PC-3 (cell line): ENCODE measurements at regions not wholly inside any gene's neighbourhood (a gene's known extent, or its start where the extent isn't known, plus 50 kb on each side); places are given as distances from the start of the nearest gene placed in this dataset.
"Not testable (repeated sequence)": the region's sequence is repeated elsewhere in the genome, so short reads cannot be mapped to it uniquely, and the experiment has no call there.

Experiments
- ATAC-seq: fragments of 200-7000 bp; cut with Tn5 transposase; 2 replicates; pipeline ENCODE4 v1.9.1; 2020; ENCODE audit warnings: mild to moderate bottlenecking, moderate library complexity
- BruUV-seq: library from RNA; stranded (reverse); fragments of 400-500 nt; replicated peaks from 2 replicates; lab custom pipeline; 2021; lab: Mats Ljungman, UMichigan
- CTCF ChIA-PET: fragments of 300-600 bp; sonication (Branson Sonifier 250); formaldehyde crosslinking; loops from one replicate; lab custom pipeline; 2022; ENCODE audit warnings: antibody characterized with exemption; lab: Charles Lee
- POLR2A ChIA-PET: fragments of 300-600 bp; sonication (Branson Sonifier 250); formaldehyde crosslinking; loops from one replicate; lab custom pipeline; 2022; ENCODE audit warnings: antibody characterized with exemption; ENCODE audit not compliant: unreplicated experiment; lab: Charles Lee
- DNase-seq: peaks from one replicate; pipeline ENCODE4 v3.0.0-alpha.2; 2015
- H2AFZ ChIP-seq: fragments of 300-600 bp; sonication (generic); 2 replicates; pipeline ENCODE4 v1.6.0; 2016; ENCODE audit warnings: antibody characterized with exemption, low read length
- H3F3A ChIP-seq: fragments of 300-600 bp; sonication (generic); one replicate; pipeline ENCODE4 v1.6.0; 2017; ENCODE audit warnings: antibody characterized with exemption, low read length, control low read depth, mild to moderate bottlenecking; ENCODE audit not compliant: unreplicated experiment
- H3K27ac ChIP-seq: fragments of 300-600 bp; sonication (generic); 2 replicates; pipeline ENCODE4 v1.5.1; 2016; ENCODE audit warnings: mild to moderate bottlenecking, low read length
- H3K27me3 ChIP-seq: fragments of 300-600 bp; sonication (generic); 2 replicates; pipeline ENCODE4 v1.6.1; 2016; ENCODE audit warnings: low read length, mixed read lengths
- H3K36me3 ChIP-seq: fragments of 300-600 bp; sonication (generic); 2 replicates; pipeline ENCODE4 v1.6.1; 2016; ENCODE audit warnings: low read depth, mixed run types, low read length, mixed read lengths
- H3K4me1 ChIP-seq: fragments of 300-600 bp; sonication (generic); 2 replicates; pipeline ENCODE4 v1.5.1; 2016; ENCODE audit warnings: low read length; ENCODE audit not compliant: insufficient read depth
- H3K4me2 ChIP-seq: fragments of 300-600 bp; sonication (generic); 2 replicates; pipeline ENCODE4 v1.6.0; 2016; ENCODE audit warnings: low read length
- H3K4me3 ChIP-seq: fragments of 300-600 bp; sonication (generic); 2 replicates; pipeline ENCODE4 v1.5.1; 2016; ENCODE audit warnings: mild to moderate bottlenecking, low read length, mixed read lengths
- H3K79me2 ChIP-seq: fragments of 300-600 bp; sonication (generic); 2 replicates; pipeline ENCODE4 v1.6.1; 2017; ENCODE audit warnings: low read length, mixed read lengths
- H3K9ac ChIP-seq: fragments of 300-600 bp; sonication (generic); 2 replicates; pipeline ENCODE4 v1.6.0; 2016; ENCODE audit warnings: mild to moderate bottlenecking, low read length
- H3K9me2 ChIP-seq: fragments of 300-600 bp; sonication (generic); replicated peaks from 2 replicates; pipeline ENCODE4 v1.6.1; 2016; ENCODE audit warnings: mixed run types, low read length, mixed read lengths
- H3K9me3 ChIP-seq: fragments of 300-600 bp; sonication (generic); 2 replicates; pipeline ENCODE4 v1.6.1; 2016; ENCODE audit warnings: low read length, mixed read lengths
- H4K20me1 ChIP-seq: fragments of 300-600 bp; sonication (generic); 2 replicates; pipeline ENCODE4 v1.6.1; 2016; ENCODE audit warnings: low read length, mixed read lengths
- intact Hi-C: fragments of 100-400 bp; cut with micrococcal nuclease; formaldehyde crosslinking; loops from 2 replicates; pipeline ENCODE4 v1.9.0; 2023
- TF ChIP-seq, protein P1 (sequence below): fragments of 300-600 bp; sonication (generic); conservative IDR thresholded peaks from 2 replicates; pipeline ENCODE4 v1.5.1; 2017; ENCODE audit warnings: antibody characterized with exemption, low read depth, mild to moderate bottlenecking, low read length

- H3F3A ChIP-seq, CTCF ChIA-PET, H3K27ac ChIP-seq, H3K79me2 ChIP-seq, H2AFZ ChIP-seq, H3K4me1 ChIP-seq, DNase-seq, H4K20me1 ChIP-seq, ATAC-seq, H3K4me3 ChIP-seq, BruUV-seq, H3K9ac ChIP-seq, POLR2A ChIA-PET, H3K27me3 ChIP-seq, H3K9me2 ChIP-seq, H3K36me3 ChIP-seq, H3K9me3 ChIP-seq, H3K4me2 ChIP-seq, intact Hi-C loops: not testable (repeated sequence)
These were observed 177.7 kb downstream of the OR4F29 start for GRCh38 chr1:273772-274171.

GRCh38 chr1:267815-268214, 183.7 kb downstream of the OR4F29 start:
- TF ChIP-seq, protein P1, sequence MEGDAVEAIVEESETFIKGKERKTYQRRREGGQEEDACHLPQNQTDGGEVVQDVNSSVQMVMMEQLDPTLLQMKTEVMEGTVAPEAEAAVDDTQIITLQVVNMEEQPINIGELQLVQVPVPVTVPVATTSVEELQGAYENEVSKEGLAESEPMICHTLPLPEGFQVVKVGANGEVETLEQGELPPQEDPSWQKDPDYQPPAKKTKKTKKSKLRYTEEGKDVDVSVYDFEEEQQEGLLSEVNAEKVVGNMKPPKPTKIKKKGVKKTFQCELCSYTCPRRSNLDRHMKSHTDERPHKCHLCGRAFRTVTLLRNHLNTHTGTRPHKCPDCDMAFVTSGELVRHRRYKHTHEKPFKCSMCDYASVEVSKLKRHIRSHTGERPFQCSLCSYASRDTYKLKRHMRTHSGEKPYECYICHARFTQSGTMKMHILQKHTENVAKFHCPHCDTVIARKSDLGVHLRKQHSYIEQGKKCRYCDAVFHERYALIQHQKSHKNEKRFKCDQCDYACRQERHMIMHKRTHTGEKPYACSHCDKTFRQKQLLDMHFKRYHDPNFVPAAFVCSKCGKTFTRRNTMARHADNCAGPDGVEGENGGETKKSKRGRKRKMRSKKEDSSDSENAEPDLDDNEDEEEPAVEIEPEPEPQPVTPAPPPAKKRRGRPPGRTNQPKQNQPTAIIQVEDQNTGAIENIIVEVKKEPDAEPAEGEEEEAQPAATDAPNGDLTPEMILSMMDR = peak; percentile 29
- H3K4me2 ChIP-seq, H3K9me3 ChIP-seq, H3K4me3 ChIP-seq, H4K20me1 ChIP-seq, H3K4me1 ChIP-seq, H3K36me3 ChIP-seq, BruUV-seq, H3K9me2 ChIP-seq, intact Hi-C loops, POLR2A ChIA-PET, H3F3A ChIP-seq, CTCF ChIA-PET, H3K79me2 ChIP-seq, ATAC-seq, H3K27ac ChIP-seq, H2AFZ ChIP-seq, H3K9ac ChIP-seq, H3K27me3 ChIP-seq: not testable (repeated sequence)
- peak; percentile 56 for DNase-seq
